H9 (cell line): ENCODE measurements at regions not wholly inside any gene's neighbourhood (a gene's known extent, or its start where the extent isn't known, plus 50 kb on each side); places are given as distances from the start of the nearest gene placed in this dataset.

Experiments used
- DNase-seq: peaks from one replicate; pipeline ENCODE4 v3.0.0-alpha.2; 2017
- H2AFZ ChIP-seq: one replicate; pipeline ENCODE4 v1.6.1; 2013; ENCODE audit warnings: mild to moderate bottlenecking, low read length, control low read depth, moderate library complexity
- H2AK5ac ChIP-seq: 2 replicates; pipeline ENCODE4 v1.6.1; 2013; ENCODE audit warnings: low read length, control low read depth, mixed read lengths; ENCODE audit not compliant: insufficient read length
- H2BK120ac ChIP-seq: one replicate; pipeline ENCODE4 v1.6.1; 2013; ENCODE audit warnings: low read depth, mild to moderate bottlenecking, low read length, control low read depth, inconsistent platforms; ENCODE audit not compliant: poor library complexity, severe bottlenecking
- H2BK12ac ChIP-seq: 2 replicates; pipeline ENCODE4 v1.6.1; 2013; ENCODE audit warnings: low read length, control low read depth, mixed read lengths, low read depth; ENCODE audit not compliant: insufficient read length
- H2BK15ac ChIP-seq: 2 replicates; pipeline ENCODE4 v1.6.1; 2013; ENCODE audit warnings: low read depth, low read length, control low read depth
- H2BK20ac ChIP-seq: one replicate; pipeline ENCODE4 v1.6.1; 2013; ENCODE audit warnings: low read depth, mild to moderate bottlenecking, low read length, control low read depth, inconsistent platforms; ENCODE audit not compliant: poor library complexity, severe bottlenecking
- H2BK5ac ChIP-seq: 2 replicates; pipeline ENCODE4 v1.6.1; 2013; ENCODE audit warnings: low read length, control low read depth, mixed read lengths; ENCODE audit not compliant: insufficient read length
- H3K14ac ChIP-seq: 2 replicates; pipeline ENCODE4 v1.6.1; 2013; ENCODE audit warnings: low read length, control low read depth; ENCODE audit not compliant: insufficient read depth
- H3K18ac ChIP-seq: 2 replicates; pipeline ENCODE4 v1.6.1; 2013; ENCODE audit warnings: low read depth, mild to moderate bottlenecking, mixed read lengths, low read length, control low read depth; ENCODE audit not compliant: insufficient read length
- H3K23ac ChIP-seq: 2 replicates; pipeline ENCODE4 v1.6.1; 2013; ENCODE audit warnings: low read length, control low read depth, mixed read lengths, low read depth; ENCODE audit not compliant: insufficient read length
- H3K23me2 ChIP-seq: 2 replicates; pipeline ENCODE4 v1.6.1; 2013; ENCODE audit warnings: low read depth, mild to moderate bottlenecking, mixed read lengths, low read length, control low read depth; ENCODE audit not compliant: insufficient read length, poor library complexity, severe bottlenecking
- H3K27ac ChIP-seq: 2 replicates; pipeline ENCODE4 v1.5.1; 2013; ENCODE audit warnings: low read length, control low read depth, mixed read lengths, low read depth; ENCODE audit not compliant: insufficient read length
- H3K27me3 ChIP-seq: 2 replicates; pipeline ENCODE4 v1.6.1; 2013; ENCODE audit warnings: low read length, control low read depth, inconsistent platforms; ENCODE audit not compliant: insufficient read depth
- H3K4ac ChIP-seq: 2 replicates; pipeline ENCODE4 v1.6.1; 2013; ENCODE audit warnings: low read depth, mild to moderate bottlenecking, control low read depth, inconsistent platforms, low read length, moderate library complexity
- H3K4me1 ChIP-seq: 2 replicates; pipeline ENCODE4 v1.6.1; 2013; ENCODE audit warnings: low read length, control low read depth, inconsistent platforms; ENCODE audit not compliant: insufficient read depth
- H3K4me2 ChIP-seq: 2 replicates; pipeline ENCODE4 v1.6.1; 2013; ENCODE audit warnings: low read length, control low read depth, mixed read lengths; ENCODE audit not compliant: insufficient read length, insufficient read depth
- H3K56ac ChIP-seq: 2 replicates; pipeline ENCODE4 v1.6.1; 2013; ENCODE audit warnings: low read depth, mild to moderate bottlenecking, mixed read lengths, low read length, control low read depth; ENCODE audit not compliant: insufficient read length
- H3K79me1 ChIP-seq: 2 replicates; pipeline ENCODE4 v1.6.1; 2013; ENCODE audit warnings: low read depth, mild to moderate bottlenecking, moderate library complexity, low read length, control low read depth, inconsistent platforms; ENCODE audit not compliant: insufficient read depth, poor library complexity, severe bottlenecking
- H3K79me2 ChIP-seq: 2 replicates; pipeline ENCODE4 v1.6.1; 2013; ENCODE audit warnings: low read length, control low read depth, inconsistent platforms; ENCODE audit not compliant: insufficient read depth
- H3K9ac ChIP-seq: 2 replicates; pipeline ENCODE4 v1.6.1; 2013; ENCODE audit warnings: low read length, control low read depth, mixed read lengths; ENCODE audit not compliant: insufficient read length; ENCODE audit errors: extremely low read depth
- H3K9me3 ChIP-seq: one replicate; pipeline ENCODE4 v1.6.1; 2013; ENCODE audit warnings: low read depth, low read length, inconsistent platforms; ENCODE audit not compliant: control insufficient read depth
- H3T11ph ChIP-seq: one replicate; pipeline ENCODE4 v1.6.1; 2013; ENCODE audit warnings: mild to moderate bottlenecking, low read length, control low read depth, inconsistent platforms
- H4K20me1 ChIP-seq: one replicate; pipeline ENCODE4 v1.6.1; 2013; ENCODE audit not compliant: control insufficient read depth, insufficient read length, insufficient read depth
- H4K5ac ChIP-seq: 2 replicates; pipeline ENCODE4 v1.6.1; 2013; ENCODE audit warnings: low read depth, mild to moderate bottlenecking, mixed read lengths, low read length, control low read depth; ENCODE audit not compliant: insufficient read length
- H4K8ac ChIP-seq: replicated peaks from 2 replicates; pipeline ENCODE4 v1.6.1; 2013; ENCODE audit warnings: low read length, control low read depth, mixed read lengths, low read depth; ENCODE audit not compliant: insufficient read length
- H4K91ac ChIP-seq: 2 replicates; pipeline ENCODE4 v1.6.1; 2013; ENCODE audit warnings: low read depth, mild to moderate bottlenecking, moderate library complexity, mixed read lengths, low read length, control low read depth; ENCODE audit not compliant: insufficient read length
- H3K27ac Mint-ChIP-seq, 3 experiments: 2 replicates in 2 of 3; 3 replicates in 1 of 3; pipeline ENCODE4 v1.8.0; 2020 to 2021; ENCODE audit warnings: mixed read lengths in 3 of 3, mild to moderate bottlenecking in 1 of 3, moderate library complexity in 1 of 3
- H3K27me3 Mint-ChIP-seq: 2 replicates; pipeline ENCODE4 v1.8.0; 2021; ENCODE audit warnings: low read depth, mild to moderate bottlenecking, moderate library complexity, mixed read lengths
- H3K36me3 Mint-ChIP-seq, 3 experiments: 2 replicates in 2 of 3; 3 replicates in 1 of 3; pipeline ENCODE4 v1.8.0; 2020 to 2021; ENCODE audit warnings: low read depth in 3 of 3, mixed read lengths in 3 of 3; ENCODE audit not compliant: insufficient read depth in 1 of 3
- H3K4me1 Mint-ChIP-seq, 2 experiments: 2 replicates each; pipeline ENCODE4 v1.8.0; 2020; ENCODE audit warnings: mixed read lengths in 2 of 2
- H3K4me3 Mint-ChIP-seq, 2 experiments: 2 replicates in 1 of 2; 3 replicates in 1 of 2; pipeline ENCODE4 v1.8.0; 2020 to 2021; ENCODE audit warnings: mild to moderate bottlenecking in 2 of 2, mixed read lengths in 2 of 2, moderate library complexity in 1 of 2
- H3K9me3 Mint-ChIP-seq, 2 experiments: 2 replicates in 1 of 2; 3 replicates in 1 of 2; pipeline ENCODE4 v1.8.0; 2020; ENCODE audit warnings: mild to moderate bottlenecking in 2 of 2, mixed read lengths in 2 of 2, moderate library complexity in 1 of 2
- WGBS: extraction: QIAGEN DNeasy Blood & Tissue Kit; methylation state at CpG from one replicate; pipeline ENCODE4 v1.1.7; 2013; ENCODE audit warnings: missing lambda C conversion rate, low lambda C conversion rate, mixed read lengths; ENCODE audit not compliant: insufficient read length; ENCODE audit errors: extremely low coverage; 5-methylcytosine and 5-hydroxymethylcytosine counted together
- TF ChIP-seq, protein P1 (sequence below): fragments of 200-600 bp; sonication (generic); conservative IDR thresholded peaks from 3 replicates; pipeline ENCODE4 v1.8.0; 2021; ENCODE audit warnings: antibody characterized with exemption, mild to moderate bottlenecking

- Histone ChIP-seq H3K4me2 (no peak overlapping the region), H2AFZ (no peak overlapping the region)
Measured at GRCh38 chr1:87730274-87731216, 401.9 kb downstream of the LMO4 start.

More at GRCh38 chr1:87730274-87731216, 401.9 kb downstream of the LMO4 start:
- H3K56ac ChIP-seq: no peak overlapping the region
- Mint-ChIP-seq H3K36me3 (peaks cover 0 to under 1% (median 0%) of the 10 kb centered on the region in 3 experiments; a peak in 1 of 7 replicates), H3K9me3 (peaks cover 0 to under 1% of the 10 kb centered on the region in 2 experiments; a peak in 1 of 5 replicates), H3K4me3 (no peak overlapping the region), H3K27me3 (no peaks in the 10 kb centered on the region), H3K27ac (peak overlapping the region in 1 of 3 experiments; percentile 45; a peak in 1 of 7 replicates), H3K4me1 (no peaks in the 10 kb centered on the region)
- DNase-seq: no peak
- no peaks in the 10 kb centered on the region for H3K27me3 ChIP-seq
- no peak overlapping the region for H4K5ac ChIP-seq
- H3K23me2 ChIP-seq: no peaks in the 10 kb centered on the region
- H3K4me1 ChIP-seq: no peaks in the 10 kb centered on the region
- no peak overlapping the region for H3T11ph ChIP-seq
- H2BK20ac ChIP-seq: no peak overlapping the region
- H2BK12ac ChIP-seq: no peak overlapping the region
- WGBS: no CpG with 5 or more reads among the region's 9 CpGs
- H3K4ac ChIP-seq: no peak overlapping the region
- H2AK5ac ChIP-seq: no peak overlapping the region
- no peak overlapping the region for H3K27ac ChIP-seq
- no peak overlapping the region for H4K91ac ChIP-seq
- no peaks in the 10 kb centered on the region for H3K79me1 ChIP-seq
- H3K18ac ChIP-seq: no peak overlapping the region
- TF ChIP-seq, protein P1, sequence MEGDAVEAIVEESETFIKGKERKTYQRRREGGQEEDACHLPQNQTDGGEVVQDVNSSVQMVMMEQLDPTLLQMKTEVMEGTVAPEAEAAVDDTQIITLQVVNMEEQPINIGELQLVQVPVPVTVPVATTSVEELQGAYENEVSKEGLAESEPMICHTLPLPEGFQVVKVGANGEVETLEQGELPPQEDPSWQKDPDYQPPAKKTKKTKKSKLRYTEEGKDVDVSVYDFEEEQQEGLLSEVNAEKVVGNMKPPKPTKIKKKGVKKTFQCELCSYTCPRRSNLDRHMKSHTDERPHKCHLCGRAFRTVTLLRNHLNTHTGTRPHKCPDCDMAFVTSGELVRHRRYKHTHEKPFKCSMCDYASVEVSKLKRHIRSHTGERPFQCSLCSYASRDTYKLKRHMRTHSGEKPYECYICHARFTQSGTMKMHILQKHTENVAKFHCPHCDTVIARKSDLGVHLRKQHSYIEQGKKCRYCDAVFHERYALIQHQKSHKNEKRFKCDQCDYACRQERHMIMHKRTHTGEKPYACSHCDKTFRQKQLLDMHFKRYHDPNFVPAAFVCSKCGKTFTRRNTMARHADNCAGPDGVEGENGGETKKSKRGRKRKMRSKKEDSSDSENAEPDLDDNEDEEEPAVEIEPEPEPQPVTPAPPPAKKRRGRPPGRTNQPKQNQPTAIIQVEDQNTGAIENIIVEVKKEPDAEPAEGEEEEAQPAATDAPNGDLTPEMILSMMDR: no peak
- H4K8ac ChIP-seq: no peak overlapping the region
- H2BK120ac ChIP-seq: no peak overlapping the region
- no peaks in the 10 kb centered on the region for H3K79me2 ChIP-seq
- no peak overlapping the region for H2BK15ac ChIP-seq
- H4K20me1 ChIP-seq: no peaks in the 10 kb centered on the region
- no peak overlapping the region for H3K9ac ChIP-seq
- H3K14ac ChIP-seq: no peak overlapping the region
- H3K9me3 ChIP-seq: no peaks in the 10 kb centered on the region
- no peak overlapping the region for H3K23ac ChIP-seq
- no peak overlapping the region for H2BK5ac ChIP-seq
